ENCODE measurements at regions not wholly inside any gene's neighbourhood (a gene's known extent, or its start where the extent isn't known, plus 50 kb on each side); places are given as distances from the start of the nearest gene placed in this dataset.

- no peak for DNase-seq
These were observed 467.6 kb downstream of the DHX35 start for GRCh38 chr20:39429726-39430125.

- no peak for DNase-seq
These were observed 463.0 kb downstream of the DHX35 start for GRCh38 chr20:39424962-39425678.

- DNase-seq, result no peak
These were observed 459.5 kb downstream of the DHX35 start for GRCh38 chr20:39421571-39422105.

GRCh38 chr20:39412091-39412490 is 449.9 kb downstream of the DHX35 start:
- no peak for DNase-seq

GRCh38 chr20:39399463-39399862 is 437.3 kb downstream of the DHX35 start:
- no peak for DNase-seq

- DNase-seq, result no peak
These were observed 436.5 kb downstream of the DHX35 start for GRCh38 chr20:39398656-39399055.

GRCh38 chr20:39397646-39398045 is 435.5 kb downstream of the DHX35 start:
- DNase-seq, result no peak

GRCh38 chr20:39395478-39396291 is 433.5 kb downstream of the DHX35 start:
- no peak for DNase-seq

GRCh38 chr20:39394461-39394860 is 432.3 kb downstream of the DHX35 start:
- DNase-seq, result no peak

GRCh38 chr20:39390186-39390585 is 428.0 kb downstream of the DHX35 start:
- DNase-seq, result no peak

GRCh38 chr20:39381595-39381994 is 419.5 kb downstream of the DHX35 start:
- no peak for DNase-seq

- DNase-seq, result no peak
These were observed 416.6 kb downstream of the DHX35 start for GRCh38 chr20:39378776-39379175.

GRCh38 chr20:39376788-39377187 is 414.6 kb downstream of the DHX35 start:
- no peak for DNase-seq

- DNase-seq, result no peak
These were observed 402.2 kb downstream of the DHX35 start for GRCh38 chr20:39364320-39364719.

- no peak for DNase-seq
These were observed 398.0 kb downstream of the DHX35 start for GRCh38 chr20:39359981-39360620.

- no peak for DNase-seq
These were observed 395.9 kb downstream of the DHX35 start for GRCh38 chr20:39358052-39358451.

GRCh38 chr20:39356908-39357307 is 394.8 kb downstream of the DHX35 start:
- DNase-seq, result no peak

GRCh38 chr20:39349240-39349639 is 387.1 kb downstream of the DHX35 start:
- no peak for DNase-seq

GRCh38 chr20:39347626-39348025 is 385.5 kb downstream of the DHX35 start:
- DNase-seq, result no peak

GRCh38 chr20:39342463-39342862 is 380.3 kb downstream of the DHX35 start:
- DNase-seq, result no peak

GRCh38 chr20:39338469-39339376 is 376.6 kb downstream of the DHX35 start:
- DNase-seq, result no peak

- no peak for DNase-seq
These were observed 371.1 kb downstream of the DHX35 start for GRCh38 chr20:39333211-39333610.
